Caco-2 (cell line): ENCODE measurements at regions not wholly inside any gene's neighbourhood (a gene's known extent, or its start where the extent isn't known, plus 50 kb on each side); places are given as distances from the start of the nearest gene placed in this dataset.

Experiments used
- BruUV-seq: library from RNA; stranded (reverse); fragments of 400-500 nt; replicated peaks from 2 replicates; lab custom pipeline; 2021; lab: Mats Ljungman, UMichigan
- CTCF ChIA-PET: fragments of 300-600 bp; sonication (Branson Sonifier 250); formaldehyde crosslinking; loops from one replicate; lab custom pipeline; 2022; ENCODE audit warnings: antibody characterized with exemption; lab: Charles Lee
- POLR2A ChIA-PET: fragments of 300-600 bp; sonication (Branson Sonifier 250); formaldehyde crosslinking; loops from one replicate; lab custom pipeline; 2022; ENCODE audit warnings: antibody characterized with exemption; lab: Charles Lee
- DNase-seq, 2 experiments: peaks; one replicate each; pipeline versions ENCODE4 v3.0.0 to v3.0.0-alpha.2; 2020 to 2022
- H3K27me3 ChIP-seq: replicated peaks from 2 replicates; pipeline ENCODE4 v1.6.0; 2011; ENCODE audit warnings: low read length; ENCODE audit not compliant: control insufficient read depth, insufficient read depth
- H3K36me3 ChIP-seq: 2 replicates; pipeline ENCODE4 v1.5.1; 2011; ENCODE audit warnings: low read length; ENCODE audit not compliant: control insufficient read depth, insufficient read depth
- H3K4me1 ChIP-seq: fragments of 250-450 bp; sonication (Bioruptor Pico); 2 replicates; pipeline ENCODE4 v1.5.1; 2020; ENCODE audit warnings: mild to moderate bottlenecking
- H3K4me3 ChIP-seq: 2 replicates; pipeline ENCODE4 v1.5.1; 2011; ENCODE audit warnings: low read depth, mild to moderate bottlenecking, control low read depth, low read length
- H3K9me3 ChIP-seq: fragments of 250-450 bp; sonication (Bioruptor Pico); 2 replicates; pipeline ENCODE4 v1.5.1; 2020; ENCODE audit warnings: mild to moderate bottlenecking, moderate library complexity
- H3K27ac Mint-ChIP-seq: one replicate; pipeline ENCODE4 v1.8.0; 2022; ENCODE audit warnings: mixed read lengths; ENCODE audit not compliant: unreplicated experiment
- H3K27me3 Mint-ChIP-seq: one replicate; pipeline ENCODE4 v1.8.0; 2022; ENCODE audit warnings: mixed read lengths; ENCODE audit not compliant: insufficient read depth, unreplicated experiment
- H3K36me3 Mint-ChIP-seq: one replicate; pipeline ENCODE4 v1.8.0; 2022; ENCODE audit warnings: mild to moderate bottlenecking, mixed read lengths; ENCODE audit not compliant: insufficient read depth, unreplicated experiment
- H3K4me1 Mint-ChIP-seq: one replicate; pipeline ENCODE4 v1.8.0; 2022; ENCODE audit warnings: low read depth, mixed read lengths; ENCODE audit not compliant: unreplicated experiment
- H3K4me3 Mint-ChIP-seq: one replicate; pipeline ENCODE4 v1.8.0; 2022; ENCODE audit warnings: mild to moderate bottlenecking, moderate library complexity, mixed read lengths; ENCODE audit not compliant: unreplicated experiment
- H3K9me3 Mint-ChIP-seq: one replicate; pipeline ENCODE4 v1.8.0; 2022; ENCODE audit warnings: mixed read lengths; ENCODE audit not compliant: unreplicated experiment
- intact Hi-C: fragments of 100-400 bp; cut with micrococcal nuclease; formaldehyde crosslinking; loops from one replicate; pipeline ENCODE4 v1.10.0; 2022; ENCODE audit not compliant: unreplicated experiment
- TF ChIP-seq, protein P1 (sequence below), 2 experiments: fragments of 200-600 bp in 1 of 2; IDR thresholded peaks; 1 replicate in 1 of 2; 2 replicates in 1 of 2; pipeline versions ENCODE4 v1.5.1 to v1.8.0; 2011 to 2022; ENCODE audit warnings: antibody characterized with exemption in 1 of 2, control low read depth in 1 of 2, inconsistent platforms in 1 of 2, low read depth in 1 of 2, low read length in 1 of 2, mild to moderate bottlenecking in 1 of 2, moderate library complexity in 1 of 2; ENCODE audit not compliant: insufficient read depth in 1 of 2, severe bottlenecking in 1 of 2, unreplicated experiment in 1 of 2

DNA sequence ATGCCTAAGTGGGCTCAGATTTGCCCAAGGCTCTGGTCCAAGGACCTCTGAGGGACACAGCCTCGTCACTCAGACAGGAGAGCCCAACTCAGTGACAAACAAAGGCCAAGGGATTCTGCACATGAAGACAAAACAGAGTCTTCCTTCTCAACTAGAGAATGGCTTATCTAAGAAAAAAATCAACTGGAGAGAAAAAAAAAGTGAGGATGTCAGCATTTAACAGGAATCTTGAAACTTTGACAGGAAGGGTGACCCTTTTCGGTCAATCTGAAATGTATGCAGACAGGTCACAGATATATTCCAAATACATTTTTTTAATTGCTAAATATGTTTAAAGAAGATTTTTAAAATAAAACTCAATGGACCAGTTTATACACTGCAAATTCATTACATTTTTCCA is 154.5 kb downstream of the ETS2 start:
- TF ChIP-seq, protein P1, sequence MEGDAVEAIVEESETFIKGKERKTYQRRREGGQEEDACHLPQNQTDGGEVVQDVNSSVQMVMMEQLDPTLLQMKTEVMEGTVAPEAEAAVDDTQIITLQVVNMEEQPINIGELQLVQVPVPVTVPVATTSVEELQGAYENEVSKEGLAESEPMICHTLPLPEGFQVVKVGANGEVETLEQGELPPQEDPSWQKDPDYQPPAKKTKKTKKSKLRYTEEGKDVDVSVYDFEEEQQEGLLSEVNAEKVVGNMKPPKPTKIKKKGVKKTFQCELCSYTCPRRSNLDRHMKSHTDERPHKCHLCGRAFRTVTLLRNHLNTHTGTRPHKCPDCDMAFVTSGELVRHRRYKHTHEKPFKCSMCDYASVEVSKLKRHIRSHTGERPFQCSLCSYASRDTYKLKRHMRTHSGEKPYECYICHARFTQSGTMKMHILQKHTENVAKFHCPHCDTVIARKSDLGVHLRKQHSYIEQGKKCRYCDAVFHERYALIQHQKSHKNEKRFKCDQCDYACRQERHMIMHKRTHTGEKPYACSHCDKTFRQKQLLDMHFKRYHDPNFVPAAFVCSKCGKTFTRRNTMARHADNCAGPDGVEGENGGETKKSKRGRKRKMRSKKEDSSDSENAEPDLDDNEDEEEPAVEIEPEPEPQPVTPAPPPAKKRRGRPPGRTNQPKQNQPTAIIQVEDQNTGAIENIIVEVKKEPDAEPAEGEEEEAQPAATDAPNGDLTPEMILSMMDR (IDR thresholded peaks at IDR 0.05; ENCODE audit: insufficient read depth in 1 of 2, low read depth in 1 of 2, low read length in 1 of 2, severe bottlenecking in 1 of 2, unreplicated experiment in 1 of 2): no peak
- POLR2A ChIA-PET: no interaction called here
- no peak overlapping the region for H3K4me3 Mint-ChIP-seq
- CTCF ChIA-PET: no interaction called here
- Histone ChIP-seq H3K4me3 (no peak overlapping the region), H3K27me3 (no peaks in the 10 kb centered on the region), H3K36me3 (no peaks in the 10 kb centered on the region), H3K9me3 (peaks cover 9% of the 10 kb centered on the region; the same call in 1 of the 2 replicates), H3K4me1 (peaks cover 52% of the 10 kb centered on the region)
- DNase-seq: no peak
- H3K27me3 Mint-ChIP-seq: no peaks in the 10 kb centered on the region
- peak overlapping the region; percentile 81 for H3K27ac Mint-ChIP-seq
- H3K4me1 Mint-ChIP-seq: peaks cover 27% of the 10 kb centered on the region
- peaks cover 12% of the 10 kb centered on the region for H3K36me3 Mint-ChIP-seq
- H3K9me3 Mint-ChIP-seq: peaks cover 19% of the 10 kb centered on the region
- intact Hi-C loops: no loop called here
- no TSS peak for BruUV-seq

DNA sequence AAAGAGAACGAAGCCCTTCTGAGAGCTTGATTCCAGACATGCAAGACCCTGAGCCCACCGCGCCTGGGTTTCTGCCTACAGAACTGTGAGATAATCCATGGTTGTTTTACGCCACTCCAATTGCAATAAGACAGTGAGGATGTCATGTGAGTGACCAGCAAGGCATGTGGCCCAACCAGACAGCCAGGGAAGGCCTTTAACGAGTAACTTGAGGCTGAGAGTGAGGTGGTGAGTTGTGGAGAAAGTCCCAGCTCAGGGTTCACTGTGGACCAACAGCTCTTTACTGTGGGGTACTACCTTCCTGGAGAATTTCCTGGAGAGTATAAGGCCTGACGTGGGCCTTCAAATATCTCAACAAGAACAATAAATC is 153.9 kb downstream of the ETS2 start:
- no peak for DNase-seq
- H3K4me1 Mint-ChIP-seq: peaks cover 21% of the 10 kb centered on the region
- TF ChIP-seq, protein P1 (IDR thresholded peaks at IDR 0.05; ENCODE audit: insufficient read depth in 1 of 2, low read depth in 1 of 2, low read length in 1 of 2, severe bottlenecking in 1 of 2, unreplicated experiment in 1 of 2): no peak
- H3K4me3 Mint-ChIP-seq: peak overlapping the region; percentile 57
- TSS peak; percentile 90 for BruUV-seq
- no peaks in the 10 kb centered on the region for H3K27me3 Mint-ChIP-seq
- Histone ChIP-seq H3K27me3 (no peaks in the 10 kb centered on the region), H3K9me3 (peaks cover 9% of the 10 kb centered on the region; the same call in 1 of the 2 replicates), H3K4me3 (no peak overlapping the region), H3K4me1 (peaks cover 54% of the 10 kb centered on the region), H3K36me3 (no peaks in the 10 kb centered on the region)
- ChIA-PET POLR2A (no interaction called here), CTCF (no interaction called here)
- peak overlapping the region; percentile 81 for H3K27ac Mint-ChIP-seq
- intact Hi-C loops: loop anchor here (2.0 kb wide), 1 partner anchor 47 kb away; no protein-coding TSS in a partner anchor
- H3K9me3 Mint-ChIP-seq: peaks cover 19% of the 10 kb centered on the region
- H3K36me3 Mint-ChIP-seq: peaks cover 12% of the 10 kb centered on the region

- Mint-ChIP-seq H3K27ac (peak overlapping the region; percentile 81), H3K9me3 (peaks cover 19% of the 10 kb centered on the region), H3K4me1 (peaks cover 19% of the 10 kb centered on the region), H3K36me3 (peaks cover 12% of the 10 kb centered on the region), H3K4me3 (peak overlapping the region; percentile 57), H3K27me3 (no peaks in the 10 kb centered on the region)
- Histone ChIP-seq H3K9me3 (peaks cover 9% of the 10 kb centered on the region; the same call in 1 of the 2 replicates), H3K27me3 (no peaks in the 10 kb centered on the region), H3K4me3 (no peak overlapping the region), H3K36me3 (no peaks in the 10 kb centered on the region), H3K4me1 (peaks cover 56% of the 10 kb centered on the region)
- intact Hi-C loops: loop anchor here (2.0 kb wide), 1 partner anchor 46 kb away; no protein-coding TSS in a partner anchor
- DNase-seq: peak; percentile 52 to 57
- CTCF ChIA-PET: interaction anchor here (0.6 to 1.0 kb wide), 2 partner anchors 62 to 154 kb away, joined by 3 to 5 read pairs; partner anchors contain the start of gene ETS2
- POLR2A ChIA-PET: no interaction called here
- TF ChIP-seq, protein P1 (IDR thresholded peaks at IDR 0.05; ENCODE audit: insufficient read depth in 1 of 2, low read depth in 1 of 2, low read length in 1 of 2, severe bottlenecking in 1 of 2, unreplicated experiment in 1 of 2): no peak
- BruUV-seq: no TSS peak
Observed at GRCh38 chr21:38958940-38959691, 153.4 kb downstream of the ETS2 start.
